HG02884 (cell line): ENCODE measurements at regions not wholly inside any gene's neighbourhood (a gene's known extent, or its start where the extent isn't known, plus 50 kb on each side); places are given as distances from the start of the nearest gene placed in this dataset.
"Not testable (repeated sequence)": the region's sequence is repeated elsewhere in the genome, so short reads cannot be mapped to it uniquely, and the experiment has no call there.

ENCODE experiments used
- ATAC-seq: cut with Tn5 transposase; IDR thresholded peaks from one replicate; pipeline ENCODE4 v1.9.1; 2021; ENCODE audit warnings: mild to moderate bottlenecking, moderate library complexity; ENCODE audit not compliant: unreplicated experiment

- no peak for ATAC-seq
Observed at GRCh38 chr12:105423237-105423636, 92.7 kb downstream of the C12orf75 start.

DNA sequence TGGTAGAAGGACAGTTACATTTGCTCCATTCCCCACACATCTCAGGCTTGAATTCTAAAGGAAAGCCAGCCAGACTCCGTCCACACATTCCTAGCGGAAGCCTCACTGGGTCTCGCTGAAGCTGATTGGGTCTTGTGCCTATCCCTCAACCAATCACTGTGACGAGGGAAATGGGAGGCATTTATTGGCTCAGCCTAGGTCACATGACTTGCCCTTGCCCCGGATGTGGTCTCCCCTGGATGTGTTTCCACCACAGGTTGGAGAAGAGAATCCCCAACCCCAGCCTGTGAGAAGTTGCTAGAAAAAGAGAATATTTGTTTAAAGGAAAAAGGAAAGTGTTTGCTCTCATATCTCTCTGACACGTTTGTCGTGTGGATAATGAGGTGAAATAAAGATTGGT, 93.4 kb downstream of the C12orf75 start:
- no peak for ATAC-seq

DNA sequence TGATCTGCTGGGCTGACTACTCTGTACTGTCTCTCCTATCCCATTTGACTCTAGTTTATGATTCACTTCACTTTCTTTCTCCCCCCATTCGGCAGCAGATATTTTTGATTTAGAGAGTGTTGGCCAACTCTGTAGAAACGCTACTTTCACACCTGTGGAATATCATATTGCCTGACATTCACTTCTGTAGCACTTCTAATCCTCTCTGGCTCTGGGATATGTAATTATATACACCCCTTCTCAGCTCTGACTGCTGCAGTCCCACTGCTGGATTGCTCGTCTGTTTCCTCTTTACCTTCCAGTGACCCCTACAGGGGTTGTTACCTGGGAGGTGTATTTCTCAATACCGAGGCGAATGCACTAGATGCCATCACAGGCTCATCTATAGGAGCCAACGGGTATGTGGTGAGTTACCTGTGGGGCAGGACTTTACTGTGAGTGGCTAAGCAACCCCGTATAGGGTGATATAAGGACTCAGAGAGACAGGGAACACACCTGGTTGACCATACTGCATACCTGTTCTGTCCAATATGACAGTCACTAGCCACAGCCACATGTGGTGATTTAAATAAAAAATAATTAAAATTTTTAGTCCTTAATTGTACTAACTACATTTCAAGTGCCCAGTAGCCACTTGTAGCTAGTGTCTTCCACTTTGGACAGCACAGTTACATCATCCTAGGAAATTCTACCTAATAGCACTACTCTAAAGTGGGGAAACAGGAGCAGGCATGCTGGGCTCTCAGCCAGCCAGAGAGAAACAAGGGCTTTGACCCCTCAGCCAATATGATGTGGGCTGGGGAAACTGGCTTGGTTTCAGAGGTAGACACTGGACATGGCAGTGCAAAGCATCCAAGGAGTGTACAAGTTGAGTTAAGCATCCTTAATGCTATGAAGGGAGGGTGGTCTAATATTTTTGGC, 95.0 kb downstream of the C12orf75 start:
- no peak for ATAC-seq

DNA sequence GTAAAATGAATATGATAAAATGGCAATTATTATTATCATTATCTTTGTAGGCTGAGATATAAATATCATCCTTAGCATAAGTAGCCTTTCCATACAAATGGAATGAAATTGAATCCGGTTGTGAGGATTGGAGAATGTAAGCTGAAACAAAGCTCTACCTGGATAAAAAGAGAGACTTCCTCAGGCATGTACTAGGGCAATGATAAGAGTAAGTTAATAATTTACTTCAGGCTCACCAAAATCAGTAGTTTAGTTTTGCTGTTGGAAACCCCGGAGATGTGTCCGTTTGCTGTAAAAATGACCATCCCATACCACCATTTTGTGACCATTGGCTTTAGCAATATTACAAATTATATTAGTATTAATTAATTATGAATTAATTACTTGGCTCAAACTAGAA, 96.3 kb downstream of the C12orf75 start:
- ATAC-seq = no peak

DNA sequence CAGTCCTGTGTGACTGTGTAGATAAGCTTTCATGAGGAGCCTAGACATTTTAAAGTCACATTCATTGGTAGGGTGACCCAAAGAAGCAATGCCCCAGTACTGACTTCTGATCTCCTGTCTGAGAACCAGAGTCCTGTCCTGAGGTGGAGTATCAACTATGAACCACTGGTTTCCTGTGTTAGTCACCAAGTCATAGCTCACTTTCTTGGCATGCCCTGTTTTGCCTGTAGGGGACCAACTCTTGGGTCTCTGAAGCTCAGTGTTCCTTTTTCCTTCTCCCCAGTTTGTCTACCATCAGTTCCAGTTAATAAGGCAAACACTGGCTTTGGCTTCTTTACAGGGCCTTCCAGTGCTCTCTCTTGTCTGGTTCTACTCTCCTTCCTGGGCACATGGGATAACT, 97.4 kb downstream of the C12orf75 start:
- ATAC-seq = no peak

GRCh38 chr12:105428793-105429395, 98.4 kb downstream of the C12orf75 start:
- ATAC-seq = no peak

DNA sequence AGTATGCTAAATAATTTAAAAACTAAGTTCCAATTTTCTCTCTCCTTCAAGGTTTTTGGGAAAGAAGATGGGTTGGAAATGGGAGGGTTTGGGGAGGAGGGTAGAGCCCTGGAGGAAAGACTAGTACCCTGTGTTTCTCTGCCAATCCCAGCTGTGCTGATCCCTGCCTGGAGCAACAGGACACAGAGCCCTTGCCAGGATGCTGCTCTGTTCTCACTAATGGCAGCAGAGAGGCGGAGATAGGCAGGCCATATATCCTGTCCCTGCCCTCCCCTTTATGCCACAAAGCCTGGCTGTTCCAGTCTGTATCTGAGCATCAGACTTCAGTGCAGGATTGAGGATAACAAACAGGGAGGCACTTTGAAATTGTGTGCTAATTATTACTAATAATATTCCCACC, 99.0 kb downstream of the C12orf75 start:
- no peak for ATAC-seq

GRCh38 chr12:105431537-105432100, 101.1 kb downstream of the C12orf75 start:
- ATAC-seq = no peak

GRCh38 chr12:105433804-105434203, 103.3 kb downstream of the C12orf75 start:
- no peak for ATAC-seq

DNA sequence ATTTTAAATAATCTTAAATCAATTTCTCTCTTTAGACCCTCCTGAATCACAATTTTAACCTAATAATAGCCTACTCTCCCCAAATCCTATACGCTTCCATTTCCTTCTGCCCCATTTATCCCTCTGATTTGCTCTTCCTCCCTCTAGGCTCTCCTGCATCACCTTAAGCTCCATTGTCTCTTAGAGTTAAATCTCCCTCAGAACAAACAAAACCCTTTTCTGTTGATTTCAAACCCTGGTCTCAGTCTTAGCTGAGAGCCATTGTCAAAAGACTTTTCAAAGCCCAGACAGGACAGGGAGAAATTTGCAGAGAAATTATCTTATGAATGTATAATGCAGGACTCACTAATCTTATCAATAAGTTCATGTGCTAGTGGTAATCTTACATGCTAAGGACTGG, 106.1 kb downstream of the C12orf75 start:
- ATAC-seq = no peak

DNA sequence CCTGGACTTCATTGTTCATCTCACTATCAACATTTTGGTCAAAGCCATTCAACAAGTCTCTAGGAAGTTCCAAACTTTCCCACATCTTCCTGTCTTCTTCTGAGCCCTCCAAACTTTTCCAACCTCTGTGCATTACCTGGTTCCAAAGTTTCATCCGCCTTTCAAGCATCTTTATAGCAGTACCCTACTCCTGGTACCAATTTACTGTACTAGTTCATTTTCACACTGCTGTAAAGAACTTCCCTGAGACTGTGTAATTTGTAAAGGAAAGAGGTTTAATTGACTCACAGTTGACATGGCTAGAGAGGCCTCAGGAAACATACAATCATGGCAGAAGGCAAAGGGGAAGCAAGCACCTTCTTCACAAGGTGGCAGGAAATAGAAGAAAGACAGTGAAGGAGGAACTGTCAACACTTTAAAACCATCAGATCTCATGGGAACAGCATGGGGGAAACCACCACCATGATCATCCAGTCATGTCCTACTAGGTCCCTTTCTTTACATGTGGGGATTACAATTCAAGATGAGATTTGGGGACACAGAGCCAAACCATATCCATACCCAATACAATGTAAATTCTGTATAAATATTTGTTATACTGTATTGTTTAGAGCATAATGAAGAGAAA, 109.7 kb downstream of the C12orf75 start:
- no peak for ATAC-seq

DNA sequence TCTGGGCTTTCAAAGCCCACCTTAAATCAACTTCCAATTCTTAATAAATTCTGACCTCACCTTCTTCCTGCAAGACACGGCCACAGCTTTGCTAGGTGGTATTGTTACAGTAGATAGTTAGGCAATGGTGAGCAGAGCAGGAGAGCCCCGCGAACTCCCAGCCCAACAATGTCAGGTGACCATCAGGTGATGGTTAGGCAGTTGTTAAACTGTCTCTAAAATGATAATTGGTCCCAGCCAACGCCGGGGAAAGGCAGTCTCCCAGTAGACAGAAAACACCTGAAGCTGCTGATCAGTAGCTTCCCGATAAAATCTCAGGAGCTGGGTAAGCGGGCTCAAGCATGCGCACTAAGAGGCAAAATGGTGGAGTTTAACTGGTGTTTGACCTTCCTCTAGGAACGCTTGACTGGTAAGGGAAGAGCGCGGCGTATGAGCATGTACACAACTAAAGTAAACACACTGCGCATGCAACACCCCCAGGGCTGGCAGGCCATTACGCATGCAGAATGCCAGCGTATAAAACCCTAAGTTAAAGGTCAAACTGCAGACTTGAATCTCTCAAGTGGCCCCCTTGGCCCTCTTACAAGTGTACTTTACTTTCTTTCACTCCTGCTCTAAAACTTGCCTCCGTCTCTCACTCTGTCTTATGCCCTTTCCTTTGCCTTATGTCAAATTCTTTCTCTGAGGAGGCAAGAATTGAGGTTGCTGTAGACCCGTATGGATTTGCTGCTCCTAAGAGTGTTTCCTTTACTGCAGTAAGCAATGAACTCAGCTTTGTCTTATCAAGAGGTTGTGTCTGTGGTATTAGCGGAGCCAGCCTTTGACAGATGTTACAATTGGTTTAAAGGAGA, 113.5 kb downstream of the C12orf75 start:
- ATAC-seq = no peak

DNA sequence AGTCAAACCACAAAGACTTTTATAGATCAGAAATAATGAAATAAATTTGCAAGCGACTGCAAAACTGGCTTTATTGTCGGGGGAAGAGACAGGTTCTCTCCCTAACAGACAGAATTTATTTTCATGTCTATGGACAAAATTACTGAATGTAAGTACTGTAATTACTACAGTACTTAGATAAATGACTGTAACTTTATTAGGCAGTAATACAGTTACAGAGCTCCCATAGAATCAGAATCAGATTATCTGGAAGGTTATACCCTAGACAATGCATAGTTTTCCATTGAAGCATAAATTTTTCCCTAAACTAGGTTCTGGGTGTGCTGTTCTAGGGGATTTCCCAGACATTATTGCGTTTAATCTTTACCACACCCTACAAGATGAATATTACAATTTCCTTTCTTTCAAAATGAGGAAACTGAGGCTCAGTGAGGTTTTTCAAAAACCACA, 114.2 kb downstream of the C12orf75 start:
- no peak for ATAC-seq

DNA sequence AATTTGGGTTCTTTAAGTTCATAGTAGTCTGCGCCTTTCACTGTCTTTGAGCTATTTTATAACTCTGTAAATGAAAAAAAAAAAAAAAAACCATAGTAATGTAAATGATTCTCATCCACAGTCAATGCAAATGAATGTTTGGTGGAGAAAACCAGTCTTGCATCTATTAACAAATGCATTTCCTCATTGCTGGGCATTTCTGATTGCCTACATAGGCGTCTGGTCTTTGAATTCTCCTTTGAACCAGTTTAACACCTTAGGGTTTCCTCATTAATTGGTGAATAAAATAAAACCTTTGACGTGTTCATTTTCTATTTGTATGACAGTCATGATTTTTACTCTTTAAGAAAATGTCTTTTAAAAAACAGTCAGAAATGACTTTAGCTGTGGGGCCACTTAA, 114.8 kb downstream of the C12orf75 start:
- no peak for ATAC-seq

DNA sequence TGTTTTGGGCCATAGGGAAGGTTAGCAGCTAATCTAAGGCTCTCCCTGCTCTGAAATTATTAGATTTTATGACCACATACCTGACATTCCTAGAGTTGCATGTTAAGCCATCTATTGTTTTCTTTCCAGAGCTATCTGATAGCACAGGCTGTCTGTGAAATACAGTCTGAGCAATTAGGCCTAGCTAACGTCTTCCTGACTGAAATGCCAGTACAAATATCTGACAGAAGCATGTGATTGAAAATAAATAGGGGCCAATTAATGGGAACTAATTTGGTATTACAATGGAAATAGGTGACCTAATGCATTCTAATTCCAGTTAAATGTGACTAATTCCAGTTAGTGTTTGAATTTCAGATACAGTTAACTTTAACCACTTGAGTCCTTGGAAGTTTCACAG, 115.2 kb downstream of the C12orf75 start:
- no peak for ATAC-seq

DNA sequence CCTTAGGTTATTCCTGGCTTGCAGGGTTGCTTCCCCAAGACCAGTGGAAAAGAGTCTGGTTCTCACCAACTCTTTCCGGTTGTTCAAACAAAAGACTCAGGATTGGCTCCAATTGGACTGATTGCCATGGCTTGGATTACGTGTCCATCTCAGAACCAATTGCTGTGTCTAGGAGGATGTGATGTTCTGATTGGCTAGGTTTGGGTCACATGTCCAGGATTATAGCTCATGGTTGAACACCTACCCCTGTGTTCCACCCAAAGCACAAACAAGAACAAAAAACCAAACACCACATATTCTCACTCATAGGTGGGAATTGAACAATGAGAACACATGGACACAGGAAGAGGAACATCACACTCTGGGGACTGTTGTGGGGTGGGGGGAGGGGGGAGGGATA, 116.0 kb downstream of the C12orf75 start:
- ATAC-seq = not testable (repeated sequence)

DNA sequence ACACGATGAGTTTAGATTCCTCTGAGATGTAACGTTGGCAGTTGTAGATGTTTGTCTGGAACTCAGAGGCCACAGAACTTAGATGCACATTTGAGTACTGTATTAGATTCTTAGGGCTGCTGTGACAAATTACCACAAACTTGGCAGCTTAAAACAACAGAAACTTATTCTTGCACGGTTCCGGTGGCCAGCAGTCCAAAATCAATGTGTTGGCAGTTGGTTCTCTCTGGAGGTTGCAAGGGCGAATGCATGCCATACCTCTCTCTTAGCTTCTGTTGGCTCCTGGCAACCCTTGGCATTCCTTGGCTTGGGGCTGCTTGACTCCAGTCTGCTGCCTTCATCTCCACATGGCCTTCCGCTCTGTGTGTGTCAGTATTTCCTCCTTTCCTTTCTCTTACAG, 118.9 kb downstream of the C12orf75 start:
- no peak for ATAC-seq

DNA sequence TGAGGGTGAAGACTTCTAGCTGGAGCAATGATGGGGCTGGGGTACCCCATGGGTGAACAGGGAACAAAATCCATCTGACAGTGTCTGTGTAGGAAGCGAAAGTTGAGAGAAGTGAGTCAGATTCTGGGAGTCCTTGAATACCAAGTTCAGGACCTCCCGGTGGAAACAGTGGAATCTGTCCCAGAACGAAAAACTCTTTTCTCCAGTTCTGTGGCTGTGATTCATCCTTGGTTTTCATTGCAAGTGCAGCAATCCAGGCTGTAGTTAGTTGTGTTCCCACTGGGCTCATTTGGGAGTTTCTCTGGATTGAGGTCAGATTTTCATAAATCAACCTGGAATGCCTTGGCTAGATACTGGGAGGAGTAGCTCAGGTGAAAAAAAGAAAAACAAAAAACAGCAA, 120.7 kb downstream of the C12orf75 start:
- no peak for ATAC-seq

GRCh38 chr12:105451798-105452197, 121.3 kb downstream of the C12orf75 start:
- ATAC-seq = no peak

DNA sequence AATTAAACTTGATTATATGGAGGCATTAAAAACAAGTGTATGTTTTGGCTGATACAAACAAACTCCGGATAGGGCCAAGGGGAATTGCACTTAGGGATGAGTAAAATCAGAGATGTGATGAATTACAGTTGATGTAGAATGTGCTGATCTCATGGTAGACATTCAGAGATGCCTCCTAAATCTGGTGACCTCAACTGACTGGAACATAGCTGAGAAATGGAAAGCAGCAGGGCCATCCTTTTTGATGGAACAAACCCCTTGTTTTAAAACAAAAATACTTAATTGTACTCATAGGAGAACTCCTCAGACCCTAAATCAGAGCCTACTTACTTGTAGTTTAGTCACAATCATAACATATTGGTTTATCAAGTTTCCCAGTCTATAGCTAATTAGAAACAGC, 122.8 kb downstream of the C12orf75 start:
- no peak for ATAC-seq

DNA sequence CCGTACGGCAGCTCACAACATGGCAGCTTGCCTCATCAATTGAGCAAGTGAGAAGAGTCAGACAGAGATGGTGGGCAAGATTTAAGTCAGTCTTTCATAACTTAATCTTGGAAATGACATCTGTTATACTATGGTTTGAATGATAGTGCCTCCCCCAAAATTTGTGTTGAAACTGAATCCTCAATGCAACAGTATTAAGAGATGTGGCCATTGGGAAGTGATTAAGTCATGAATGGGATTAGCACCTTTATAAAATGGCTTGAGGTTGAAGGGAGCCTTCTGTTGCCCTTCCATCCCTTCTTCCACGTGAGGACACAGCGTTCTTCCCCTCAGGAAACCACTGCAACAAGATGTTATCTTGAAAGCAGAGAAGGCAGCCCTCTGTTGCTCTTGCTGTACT, 124.2 kb downstream of the C12orf75 start:
- no peak for ATAC-seq
